Endodermal cell (in vitro differentiated cells): ENCODE measurements at regions not wholly inside any gene's neighbourhood (a gene's known extent, or its start where the extent isn't known, plus 50 kb on each side); places are given as distances from the start of the nearest gene placed in this dataset.

Experiments
- DNase-seq: peaks from one replicate; pipeline ENCODE4 v3.0.0-alpha.2; 2017
- H3K27ac ChIP-seq: 2 replicates; pipeline ENCODE4 v1.5.1; 2013; ENCODE audit warnings: mild to moderate bottlenecking, low read depth, low read length, moderate library complexity
- H3K27me3 ChIP-seq: 2 replicates; pipeline ENCODE4 v1.6.1; 2013; ENCODE audit warnings: mild to moderate bottlenecking, low read length, moderate library complexity; ENCODE audit not compliant: insufficient read depth, control insufficient read depth, poor library complexity, severe bottlenecking
- H3K36me3 ChIP-seq: 2 replicates; pipeline ENCODE4 v1.7.0; 2013; ENCODE audit warnings: mild to moderate bottlenecking, low read length, moderate library complexity; ENCODE audit not compliant: control insufficient read depth, insufficient read depth
- H3K4me1 ChIP-seq: one replicate; pipeline ENCODE4 v1.7.0; 2013; ENCODE audit warnings: low read length; ENCODE audit not compliant: control insufficient read depth, insufficient read depth
- H3K4me3 ChIP-seq: 2 replicates; pipeline ENCODE4 v1.5.1; 2013; ENCODE audit warnings: mild to moderate bottlenecking, low read length, moderate library complexity
- H3K9ac ChIP-seq: 2 replicates; pipeline ENCODE4 v1.6.1; 2013; ENCODE audit warnings: mild to moderate bottlenecking, low read length, moderate library complexity; ENCODE audit not compliant: poor library complexity, severe bottlenecking; ENCODE audit errors: extremely low read depth
- H3K9me3 ChIP-seq: 2 replicates; pipeline ENCODE4 v1.6.1; 2013; ENCODE audit warnings: mild to moderate bottlenecking, low read length, moderate library complexity; ENCODE audit not compliant: control insufficient read depth
- H3K27ac Mint-ChIP-seq: 2 replicates; pipeline ENCODE4 v1.8.0; 2020; ENCODE audit warnings: mixed read lengths
- H3K27me3 Mint-ChIP-seq: 2 replicates; pipeline ENCODE4 v1.8.0; 2021; ENCODE audit warnings: mild to moderate bottlenecking, mixed read lengths; ENCODE audit not compliant: insufficient read depth
- H3K36me3 Mint-ChIP-seq: 2 replicates; pipeline ENCODE4 v1.8.0; 2020; ENCODE audit warnings: low read depth, mixed read lengths
- H3K4me1 Mint-ChIP-seq: 2 replicates; pipeline ENCODE4 v1.8.0; 2020; ENCODE audit warnings: mixed read lengths
- H3K4me3 Mint-ChIP-seq: 2 replicates; pipeline ENCODE4 v1.8.0; 2020; ENCODE audit warnings: mild to moderate bottlenecking, moderate library complexity, mixed read lengths
- H3K9me3 Mint-ChIP-seq: 2 replicates; pipeline ENCODE4 v1.8.0; 2020; ENCODE audit warnings: mild to moderate bottlenecking, mixed read lengths
- WGBS, 2 experiments: methylation state at CpG; one replicate each; pipeline versions ENCODE4 v1.1.5 to v1.1.7; 2013; ENCODE audit warnings: missing lambda C conversion rate in 2 of 2, mixed read lengths in 1 of 2; ENCODE audit not compliant: insufficient coverage in 1 of 2, insufficient read length in 1 of 2; 5-methylcytosine and 5-hydroxymethylcytosine counted together
- TF ChIP-seq, protein P1 (sequence below): fragments of 200-600 bp; sonication (generic); conservative IDR thresholded peaks from 2 replicates; pipeline ENCODE4 v1.5.0; 2021; ENCODE audit warnings: antibody characterized with exemption, mild to moderate bottlenecking

DNA sequence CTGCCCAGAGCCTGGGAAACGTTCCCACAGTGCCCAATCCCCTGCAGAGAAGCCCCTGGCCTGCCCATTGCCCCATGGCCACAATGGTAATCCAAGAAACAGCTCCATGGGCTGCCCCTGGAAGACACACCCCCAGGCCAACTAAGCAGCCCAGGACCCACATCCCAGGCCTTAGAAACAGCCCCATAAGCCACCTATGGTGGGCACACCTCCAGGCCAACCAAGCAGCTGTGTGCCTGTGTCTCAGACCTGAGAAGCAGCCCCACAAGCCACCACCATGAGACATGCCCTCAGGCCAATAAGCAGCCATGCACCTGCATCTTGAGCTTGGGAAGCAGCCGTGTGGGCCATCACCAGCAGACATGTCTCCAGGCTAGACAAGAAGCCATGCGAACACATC is 52.9 kb upstream of the SSBP2 start:
- Histone ChIP-seq H3K4me3 (no peak overlapping the region), H3K27ac (no peak overlapping the region), H3K27me3 (no peaks in the 10 kb centered on the region), H3K4me1 (no peaks in the 10 kb centered on the region), H3K9me3 (peaks cover 12% of the 10 kb centered on the region), H3K9ac (no peak overlapping the region), H3K36me3 (no peaks in the 10 kb centered on the region)
- peaks cover 18% of the 10 kb centered on the region for H3K9me3 Mint-ChIP-seq
- no peak overlapping the region for H3K27ac Mint-ChIP-seq
- TF ChIP-seq, protein P1, sequence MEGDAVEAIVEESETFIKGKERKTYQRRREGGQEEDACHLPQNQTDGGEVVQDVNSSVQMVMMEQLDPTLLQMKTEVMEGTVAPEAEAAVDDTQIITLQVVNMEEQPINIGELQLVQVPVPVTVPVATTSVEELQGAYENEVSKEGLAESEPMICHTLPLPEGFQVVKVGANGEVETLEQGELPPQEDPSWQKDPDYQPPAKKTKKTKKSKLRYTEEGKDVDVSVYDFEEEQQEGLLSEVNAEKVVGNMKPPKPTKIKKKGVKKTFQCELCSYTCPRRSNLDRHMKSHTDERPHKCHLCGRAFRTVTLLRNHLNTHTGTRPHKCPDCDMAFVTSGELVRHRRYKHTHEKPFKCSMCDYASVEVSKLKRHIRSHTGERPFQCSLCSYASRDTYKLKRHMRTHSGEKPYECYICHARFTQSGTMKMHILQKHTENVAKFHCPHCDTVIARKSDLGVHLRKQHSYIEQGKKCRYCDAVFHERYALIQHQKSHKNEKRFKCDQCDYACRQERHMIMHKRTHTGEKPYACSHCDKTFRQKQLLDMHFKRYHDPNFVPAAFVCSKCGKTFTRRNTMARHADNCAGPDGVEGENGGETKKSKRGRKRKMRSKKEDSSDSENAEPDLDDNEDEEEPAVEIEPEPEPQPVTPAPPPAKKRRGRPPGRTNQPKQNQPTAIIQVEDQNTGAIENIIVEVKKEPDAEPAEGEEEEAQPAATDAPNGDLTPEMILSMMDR: no peak
- no peaks in the 10 kb centered on the region for H3K36me3 Mint-ChIP-seq
- WGBS, 2 experiments: 86 to 100% methylated on average over 2 to 3 of the region's 3 CpGs
- no peaks in the 10 kb centered on the region for H3K27me3 Mint-ChIP-seq
- H3K4me1 Mint-ChIP-seq: no peaks in the 10 kb centered on the region
- H3K4me3 Mint-ChIP-seq: no peak overlapping the region
- DNase-seq: no peak

DNA sequence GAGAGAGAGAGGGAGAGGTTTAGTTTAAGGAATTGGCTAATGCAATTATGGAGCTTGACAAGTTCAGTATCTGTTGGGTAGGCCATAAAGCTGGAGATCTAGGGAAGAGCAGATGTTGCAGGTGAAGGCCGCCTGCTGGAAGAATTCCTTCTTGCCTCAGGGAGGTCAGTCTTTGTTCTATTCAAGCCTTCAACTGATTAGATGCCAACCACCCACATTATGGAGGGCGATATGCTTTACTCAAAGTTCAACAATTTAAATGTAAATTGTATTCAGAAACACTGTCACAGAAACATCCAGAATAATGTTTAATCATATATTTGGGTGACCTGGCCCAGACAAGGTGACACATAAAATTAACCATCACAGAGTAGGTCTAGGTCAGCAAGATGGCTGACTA is 51.7 kb upstream of the SSBP2 start:
- H3K4me1 ChIP-seq: no peaks in the 10 kb centered on the region
- H3K27ac ChIP-seq: no peak overlapping the region
- H3K36me3 ChIP-seq: no peaks in the 10 kb centered on the region
- no peaks in the 10 kb centered on the region for H3K9me3 ChIP-seq
- TF ChIP-seq, protein P1: no peak
- 94 to 100% methylated on average over 1 to 2 of the region's 2 CpGs for WGBS, 2 experiments
- Mint-ChIP-seq H3K4me3 (no peak overlapping the region), H3K27ac (no peak overlapping the region), H3K27me3 (no peaks in the 10 kb centered on the region), H3K9me3 (peaks cover 6% of the 10 kb centered on the region), H3K36me3 (no peaks in the 10 kb centered on the region), H3K4me1 (no peaks in the 10 kb centered on the region)
- H3K9ac ChIP-seq: no peak overlapping the region
- H3K4me3 ChIP-seq: no peak overlapping the region
- DNase-seq: no peak
- no peaks in the 10 kb centered on the region for H3K27me3 ChIP-seq

DNA sequence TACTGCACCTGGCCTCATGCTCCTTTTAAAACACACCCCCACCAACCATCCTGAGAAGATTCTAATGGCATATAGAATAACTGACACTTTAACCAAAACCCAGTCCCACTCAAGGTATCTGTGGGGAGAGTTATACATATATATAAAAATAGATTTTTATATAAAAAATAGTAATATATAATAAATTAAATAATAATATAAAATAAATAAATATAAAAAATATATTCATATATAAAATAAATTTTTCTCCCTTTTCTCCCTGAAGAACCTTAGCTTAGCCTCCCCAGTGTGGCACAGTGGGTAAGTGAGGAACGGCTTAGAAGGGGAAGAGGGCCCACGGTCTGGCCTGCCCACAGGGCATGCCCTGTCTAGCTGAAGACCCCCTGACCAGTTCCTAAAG is 51.1 kb upstream of the SSBP2 start:
- Mint-ChIP-seq H3K4me3 (no peak overlapping the region), H3K27me3 (no peaks in the 10 kb centered on the region), H3K36me3 (no peaks in the 10 kb centered on the region), H3K4me1 (no peaks in the 10 kb centered on the region), H3K9me3 (peaks cover 2% of the 10 kb centered on the region), H3K27ac (no peak overlapping the region)
- Histone ChIP-seq H3K27ac (no peak overlapping the region), H3K9me3 (no peaks in the 10 kb centered on the region), H3K27me3 (no peaks in the 10 kb centered on the region), H3K4me3 (no peak overlapping the region), H3K4me1 (no peaks in the 10 kb centered on the region), H3K36me3 (no peaks in the 10 kb centered on the region), H3K9ac (no peak overlapping the region)
- TF ChIP-seq, protein P1: no peak
- 92% methylated on average over 2 of the region's 2 CpGs; no CpG with 5 or more reads in 1 of the 2 experiments for WGBS, 2 experiments
- DNase-seq: no peak
